AG20443 (cell line): ENCODE measurements at regions not wholly inside any gene's neighbourhood (a gene's known extent, or its start where the extent isn't known, plus 50 kb on each side); places are given as distances from the start of the nearest gene placed in this dataset.

Source experiments
- DNase-seq: peaks from one replicate; pipeline ENCODE4 v3.0.0; 2012; ENCODE audit warnings: low spot score, mixed read lengths

DNA sequence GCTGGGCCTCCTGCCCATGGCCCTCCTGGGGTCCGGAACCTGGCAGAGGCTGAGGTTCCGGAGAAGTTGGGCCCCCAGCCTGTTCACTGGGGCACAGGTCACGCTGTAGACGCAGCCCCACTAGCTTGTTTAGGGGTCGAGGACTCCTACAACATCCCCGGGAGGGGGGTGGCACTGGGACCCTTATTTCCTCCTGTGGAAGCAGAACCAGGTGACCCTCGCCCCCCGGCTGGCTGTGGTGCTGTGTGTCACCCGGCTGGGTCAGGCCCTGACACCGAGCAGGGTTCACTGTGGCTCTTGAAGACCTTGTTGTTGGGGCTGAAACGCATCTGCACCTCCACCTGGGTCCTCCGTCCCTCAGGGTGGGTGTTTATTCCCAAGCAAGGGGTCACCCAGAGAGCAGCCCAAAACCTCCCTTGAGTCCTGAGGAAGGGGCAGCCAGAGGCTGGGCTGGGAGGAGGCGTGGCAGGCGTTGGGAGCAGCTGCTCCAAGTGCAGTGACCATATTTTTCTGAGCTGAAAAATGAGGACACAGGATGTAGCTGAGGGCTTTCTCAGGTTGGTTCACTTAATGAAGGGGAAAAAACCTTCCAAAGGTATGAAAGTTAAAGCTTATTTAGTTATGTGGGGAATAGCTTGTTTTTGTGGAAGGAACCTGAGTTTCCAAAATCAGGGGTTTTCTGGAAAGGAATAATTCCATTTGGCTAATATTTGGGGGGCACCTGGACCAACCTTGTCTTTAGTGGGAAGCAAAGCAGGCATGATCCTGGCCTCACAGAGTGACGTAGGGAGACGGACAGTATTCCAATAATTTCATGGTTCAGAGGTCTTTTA lies 164.7 kb upstream of the IER5L start:
- DNase-seq = no peak

DNA sequence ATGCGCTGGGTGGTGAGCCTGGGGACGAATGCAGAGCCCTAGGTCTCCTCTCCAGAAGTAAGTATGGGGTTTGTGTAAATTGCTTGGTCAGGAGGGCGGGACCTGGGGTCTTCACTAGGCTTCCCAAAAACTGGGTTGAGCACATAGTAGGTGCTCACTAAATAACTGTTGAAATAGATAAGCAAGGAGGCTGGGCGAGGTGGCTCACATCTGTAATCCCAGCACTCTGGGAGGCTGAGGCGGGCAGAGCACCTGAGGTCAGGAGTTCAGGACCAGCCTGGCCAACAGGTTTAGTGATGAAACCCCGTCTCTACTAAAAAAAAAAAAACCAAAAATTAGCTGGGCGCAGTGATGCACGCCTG lies 163.9 kb upstream of the IER5L start:
- no peak for DNase-seq

DNA sequence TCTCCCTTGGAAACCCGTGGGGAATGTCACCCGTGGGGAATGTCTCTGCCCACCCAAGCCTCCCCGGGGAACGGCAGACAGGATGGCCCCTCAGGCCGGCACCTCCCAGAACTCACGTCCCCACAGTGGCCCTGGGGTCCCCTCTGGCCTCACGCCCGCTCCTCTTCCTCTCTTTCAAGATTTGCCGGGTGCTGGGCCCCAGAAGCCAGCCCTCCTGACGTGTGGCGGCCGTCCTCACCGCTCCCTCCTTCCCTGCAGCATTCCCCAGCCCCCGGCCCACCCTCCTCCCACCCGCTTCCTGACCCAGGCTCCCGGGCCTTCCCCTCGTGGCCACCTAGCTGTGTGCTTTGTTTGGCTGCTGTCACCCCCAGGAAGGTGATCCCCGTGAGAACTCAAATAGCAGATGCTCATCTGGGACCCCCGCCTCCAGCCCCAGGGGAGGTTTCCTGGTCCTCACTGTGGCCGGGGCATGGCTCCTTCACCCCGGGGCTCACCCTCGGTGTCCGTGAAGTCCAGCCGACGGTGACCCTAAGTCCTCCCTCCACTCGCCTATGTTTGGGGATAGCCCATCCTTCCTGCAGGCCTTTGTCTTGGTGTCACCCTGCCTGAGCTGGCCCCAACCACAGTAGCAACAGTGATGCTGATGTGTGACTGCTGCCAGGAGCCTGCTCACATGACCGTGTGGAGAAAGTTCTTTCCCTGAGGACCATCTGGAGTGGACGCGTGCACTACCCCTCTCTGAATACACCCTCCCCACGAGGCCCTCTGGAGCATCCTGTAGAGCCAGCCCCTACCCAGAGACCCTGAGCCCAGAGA lies 163.3 kb upstream of the IER5L start:
- DNase-seq = no peak

DNA sequence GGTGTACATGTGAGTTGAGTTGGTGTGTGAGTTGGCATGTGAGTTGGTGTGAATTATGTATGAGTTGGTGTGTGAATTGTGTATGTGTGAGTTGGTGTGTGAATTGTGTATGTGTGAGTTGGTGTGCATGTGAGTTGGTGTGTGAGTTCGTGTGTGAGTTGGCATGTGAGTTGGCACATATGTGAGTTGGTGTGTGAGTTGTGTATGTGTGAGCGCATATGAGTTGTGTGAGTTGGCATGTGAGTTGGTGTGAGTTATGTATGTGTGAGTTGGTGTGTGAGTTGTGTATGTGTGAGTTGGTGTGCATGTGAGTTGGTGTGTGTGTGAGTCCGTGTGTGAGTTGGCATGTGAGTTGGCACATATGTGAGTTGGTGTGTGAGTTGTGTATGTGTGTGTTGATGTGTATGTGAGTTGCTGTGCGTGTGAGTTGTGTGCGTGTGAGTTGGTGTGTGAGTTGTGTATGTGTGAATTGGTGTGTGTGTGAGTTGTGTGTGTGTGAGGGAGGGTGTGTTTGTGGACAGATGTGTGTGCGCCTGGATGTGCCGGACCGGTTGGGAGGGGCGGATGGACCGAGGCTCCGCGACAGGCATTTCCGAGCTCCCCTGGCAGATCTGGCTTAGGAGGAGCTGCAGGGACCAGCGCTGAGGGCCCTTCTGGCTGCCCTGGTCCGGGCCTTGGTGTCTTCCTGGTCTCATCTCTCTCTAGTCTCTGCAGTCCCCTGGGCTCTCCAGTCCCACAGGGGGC lies 162.5 kb upstream of the IER5L start:
- no peak for DNase-seq

DNA sequence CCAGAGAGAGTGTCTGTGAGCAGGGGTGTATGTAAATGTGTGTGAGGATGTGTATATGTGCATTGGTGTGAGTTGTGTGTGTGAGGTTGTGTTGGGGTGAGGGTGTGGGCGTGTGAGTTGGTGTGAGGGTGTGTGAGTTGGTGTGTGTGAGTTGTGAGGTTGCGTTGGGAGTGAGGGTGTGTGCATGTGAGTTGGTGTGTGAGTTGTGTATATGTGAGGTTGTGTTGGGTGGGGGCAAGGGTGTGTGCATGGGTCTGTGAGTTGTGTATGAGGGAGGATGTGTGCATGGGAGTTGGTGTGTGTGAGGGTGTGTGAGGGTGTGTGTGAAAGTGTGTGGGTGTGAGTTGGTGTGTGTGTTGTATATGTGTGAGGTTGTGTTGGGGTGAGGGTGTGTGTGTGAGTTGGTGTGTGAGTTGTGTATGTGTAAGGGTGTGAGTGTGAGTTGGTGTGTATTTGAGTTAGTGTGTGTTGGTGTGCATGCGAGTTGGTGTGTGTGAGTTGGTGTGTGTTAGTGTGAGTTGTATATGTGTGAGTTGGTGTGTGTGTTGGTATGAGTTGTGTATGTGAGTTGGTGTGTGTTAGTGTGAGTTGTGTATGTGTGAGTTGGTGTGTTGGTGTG lies 161.6 kb upstream of the IER5L start:
- no peak for DNase-seq

DNA sequence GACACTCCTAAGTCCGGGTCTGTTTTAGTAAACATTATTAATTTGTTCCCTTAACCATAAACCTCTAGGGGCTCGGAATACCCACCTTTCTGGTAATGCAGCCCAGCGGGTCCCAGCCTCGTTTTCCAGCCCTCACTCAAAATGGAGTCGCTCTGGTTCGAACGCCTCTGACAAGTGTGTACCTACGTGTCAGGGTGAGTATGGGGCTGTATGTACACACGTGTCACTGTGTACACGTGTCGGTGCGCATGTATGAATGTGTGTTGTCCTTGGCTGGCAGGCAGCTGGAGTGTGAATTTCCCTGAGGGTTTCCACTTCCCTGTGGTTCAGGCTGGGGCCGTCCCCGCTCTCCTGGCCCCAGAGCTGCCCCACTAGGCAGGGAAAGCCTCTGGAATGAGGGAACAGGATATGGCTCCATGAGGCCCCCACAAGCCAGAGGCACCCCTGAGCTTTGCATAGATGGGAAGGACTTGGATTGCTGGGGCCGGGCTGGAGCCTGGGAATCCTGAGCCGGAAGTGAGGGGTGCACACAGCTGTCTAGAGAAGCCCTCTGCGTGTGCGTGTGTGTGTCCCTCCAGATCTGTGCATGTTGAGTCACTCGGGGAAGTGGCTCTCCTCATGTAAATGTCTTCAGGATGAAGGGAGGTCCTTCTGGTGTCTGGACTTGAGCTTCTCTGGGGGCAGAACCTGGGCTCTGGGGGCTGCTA lies 160.8 kb upstream of the IER5L start:
- peak; percentile 48 for DNase-seq

DNA sequence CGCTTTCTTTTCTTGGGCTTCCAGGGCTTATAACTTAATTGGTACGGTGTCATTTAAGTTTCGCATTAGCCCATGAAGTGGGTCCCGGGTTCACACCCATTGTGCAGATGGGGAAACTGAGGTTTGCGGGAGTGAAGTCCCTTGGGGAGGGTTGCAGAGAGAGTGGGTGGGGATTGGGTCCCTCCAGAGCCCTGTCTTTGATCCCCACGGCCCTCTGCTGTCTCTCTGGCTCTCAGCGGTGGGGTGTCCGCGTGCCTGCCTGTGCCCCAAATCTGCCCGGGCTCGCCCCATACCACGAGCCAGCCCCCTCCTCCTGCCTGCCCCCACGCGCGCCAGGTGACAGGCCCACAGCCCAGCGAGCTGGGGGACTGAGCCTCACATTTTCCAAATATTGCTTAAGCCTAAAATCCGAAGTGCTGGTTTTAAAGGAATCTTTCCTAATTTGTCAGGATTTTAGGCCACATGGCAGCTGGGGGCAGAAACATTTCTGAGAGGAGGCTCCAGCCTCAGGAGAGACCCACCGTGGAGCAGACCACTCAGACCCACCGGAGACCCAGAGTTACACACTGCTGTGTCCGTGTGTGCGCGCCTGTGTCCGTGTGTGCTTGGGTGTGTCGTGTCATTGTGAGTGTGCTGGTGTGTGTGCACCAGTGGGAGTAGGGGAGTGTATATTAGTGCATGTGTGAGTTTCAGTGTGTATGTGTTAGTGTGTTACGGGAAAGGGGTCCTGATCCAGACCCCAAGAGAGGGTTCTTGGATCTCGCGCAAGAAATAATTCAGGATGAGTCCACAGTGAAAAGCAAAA lies 159.5 kb upstream of the IER5L start:
- DNase-seq = no peak

DNA sequence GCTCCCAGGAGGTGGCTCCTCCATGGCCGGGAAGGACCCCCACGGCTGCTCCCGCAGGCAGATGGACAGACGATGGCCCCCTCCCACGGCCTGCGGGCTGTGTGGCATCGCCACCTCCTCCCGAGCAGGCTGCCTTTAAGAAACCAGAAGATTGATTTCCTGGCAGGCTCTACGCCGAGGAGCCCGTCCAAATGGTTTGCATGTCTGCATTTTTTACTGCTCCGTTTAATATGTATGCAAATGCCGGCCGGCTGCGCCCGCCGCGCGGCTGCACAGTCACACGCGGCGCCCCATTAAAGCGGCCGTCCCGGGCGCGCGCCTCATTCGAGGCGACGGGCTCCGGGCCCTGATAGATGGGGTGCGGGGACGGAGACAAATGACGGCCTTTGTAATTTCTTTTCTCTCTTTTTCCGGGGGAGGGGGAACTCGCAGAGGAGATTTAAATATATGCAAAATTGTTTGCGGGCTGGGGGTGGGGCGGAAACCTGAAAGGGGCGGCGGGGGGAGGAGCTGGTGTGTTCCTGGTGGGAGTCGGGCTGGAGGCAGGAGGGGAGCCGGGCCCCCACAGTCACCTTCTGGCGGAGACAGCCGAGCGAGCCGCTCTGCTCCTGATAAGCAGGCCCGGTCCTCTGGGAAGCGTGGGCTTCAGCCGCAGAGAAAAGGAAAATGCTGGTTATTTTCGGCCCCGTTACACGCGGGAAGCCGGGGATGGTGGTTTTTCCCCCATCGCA lies 158.7 kb upstream of the IER5L start:
- peak; percentile 51 for DNase-seq

DNA sequence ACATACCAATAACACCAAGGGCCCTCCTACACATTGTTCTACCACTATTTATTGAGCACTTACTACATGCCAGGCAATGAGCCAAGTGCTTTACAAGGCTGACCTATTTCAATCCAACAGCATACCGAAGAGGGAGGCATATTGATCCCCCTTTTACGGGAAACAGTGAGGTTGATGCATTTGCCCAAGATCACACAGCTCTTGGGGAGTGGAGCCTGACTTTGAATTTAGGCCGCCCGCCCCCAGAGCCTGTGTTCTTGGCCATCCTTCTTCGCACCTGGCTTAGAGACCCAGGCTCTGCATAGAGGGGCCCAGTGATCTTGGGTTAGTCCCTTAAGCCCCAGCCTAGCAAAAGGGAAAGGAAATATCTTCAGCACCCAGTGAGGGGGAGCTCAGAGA lies 158.1 kb upstream of the IER5L start:
- no peak for DNase-seq

DNA sequence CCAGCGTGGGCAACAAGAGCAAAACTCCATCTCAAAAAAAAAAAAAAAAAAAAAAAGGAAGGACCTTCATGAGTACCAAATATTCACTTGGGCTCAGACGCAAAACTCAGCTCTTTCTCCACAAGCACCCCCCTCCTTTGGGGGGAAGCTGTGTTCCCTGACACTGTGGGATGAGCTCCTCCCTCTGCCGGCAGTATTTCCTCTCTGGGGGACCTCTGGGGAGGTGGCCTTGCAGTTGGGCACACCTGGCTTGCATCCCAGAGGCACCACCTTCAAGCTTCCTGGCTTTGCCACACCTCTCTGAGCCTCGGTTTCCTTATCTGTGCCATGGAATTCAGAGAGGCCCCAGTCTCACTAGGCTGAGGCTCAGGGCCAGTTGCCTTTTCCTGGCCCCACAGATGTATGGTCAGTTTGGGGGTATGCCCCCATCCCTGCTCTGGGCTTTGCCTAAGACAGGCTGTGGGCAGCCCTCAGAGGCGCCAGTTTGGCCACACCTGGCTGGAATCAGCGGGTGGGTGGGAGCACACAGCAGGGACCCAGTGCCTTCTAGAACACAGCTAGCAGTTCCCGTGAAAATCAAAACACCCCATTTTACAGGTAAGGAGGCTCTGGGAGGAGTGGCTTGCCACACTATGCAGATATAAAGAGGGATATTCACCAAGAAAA lies 157.5 kb upstream of the IER5L start:
- no peak for DNase-seq

DNA sequence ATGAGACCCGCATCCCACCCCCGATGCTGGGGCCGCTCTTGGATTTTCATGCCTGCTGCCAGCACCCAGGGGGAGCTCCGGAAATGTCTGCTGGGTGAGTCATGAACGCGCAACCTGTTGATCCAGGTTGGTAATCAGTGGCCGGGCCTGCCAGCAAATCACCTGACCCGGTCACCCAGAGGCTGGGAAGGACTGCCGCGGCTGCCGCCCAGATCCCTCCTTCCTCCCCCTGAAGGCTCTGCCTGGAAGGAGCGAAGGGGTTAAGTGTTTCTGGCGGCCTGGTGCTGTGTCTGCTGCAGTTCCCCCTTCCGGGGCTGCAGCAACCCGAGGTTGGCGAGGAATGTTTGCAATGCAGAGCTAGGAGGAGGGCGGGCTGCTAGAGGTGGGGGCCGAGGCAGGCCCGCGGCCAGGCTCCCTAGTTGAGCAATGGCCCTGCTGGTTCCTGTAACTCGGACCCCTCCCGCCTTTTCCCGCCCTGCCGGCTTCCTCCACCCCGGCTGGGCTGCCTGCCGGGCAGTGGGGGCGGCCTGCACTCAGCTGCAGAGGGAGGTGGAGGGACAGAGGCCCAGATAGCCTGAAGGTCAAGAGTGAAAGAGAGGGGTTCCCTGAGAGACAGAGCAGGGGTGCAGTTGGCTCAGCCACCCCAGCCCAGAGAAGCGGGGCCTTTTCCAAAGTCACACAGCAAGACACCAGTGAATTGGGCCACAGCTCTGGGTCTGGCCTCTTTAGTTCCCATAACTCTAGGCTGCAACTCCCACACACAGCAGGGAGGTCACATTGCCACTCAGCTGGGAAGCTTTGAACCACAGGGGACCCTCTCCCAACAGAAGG lies 156.3 kb upstream of the IER5L start:
- DNase-seq = peak; percentile 95

DNA sequence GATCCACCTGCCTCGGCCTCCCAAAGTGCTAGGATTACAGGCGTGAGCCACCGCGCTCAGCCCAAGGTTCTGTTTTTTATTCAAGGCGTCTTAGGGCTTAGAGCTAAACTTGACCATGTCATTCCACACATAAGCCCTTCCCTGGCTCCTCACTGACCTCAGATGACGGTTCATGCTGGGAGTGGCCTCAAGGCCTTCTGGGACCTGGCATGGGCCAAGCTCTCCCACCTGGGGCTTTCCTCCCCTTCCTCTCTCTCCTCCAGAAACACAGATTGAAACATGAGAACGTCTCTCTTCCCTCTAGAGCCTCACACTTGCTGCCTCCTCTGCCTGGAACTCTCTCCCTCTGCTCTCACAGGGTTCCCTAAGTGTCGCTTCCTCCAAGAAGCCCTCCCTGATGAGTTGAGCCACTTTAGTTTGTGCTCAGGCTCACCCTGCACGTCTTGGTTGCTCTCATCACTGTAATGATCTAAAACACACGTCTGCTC lies 155.6 kb upstream of the IER5L start:
- no peak for DNase-seq

DNA sequence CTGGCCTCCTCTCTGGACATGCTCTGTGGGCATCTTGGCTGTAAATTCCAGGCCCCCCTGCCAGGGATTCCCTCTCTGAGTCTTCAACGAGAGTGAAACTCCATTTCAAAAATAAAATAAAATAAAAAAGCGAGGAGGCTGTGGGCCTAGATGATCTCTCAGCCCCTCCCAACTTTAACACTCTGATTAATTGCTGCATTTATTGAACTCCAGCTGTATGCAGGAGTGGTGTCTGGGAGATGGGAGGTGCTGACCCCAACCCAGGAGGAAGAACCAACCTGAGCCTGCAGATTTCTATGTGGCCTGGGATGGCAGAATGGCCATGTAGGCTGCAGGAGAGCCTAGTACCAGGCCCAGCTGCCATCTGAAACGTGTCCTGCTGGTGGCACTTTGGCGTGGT lies 154.5 kb upstream of the IER5L start:
- DNase-seq = no peak

DNA sequence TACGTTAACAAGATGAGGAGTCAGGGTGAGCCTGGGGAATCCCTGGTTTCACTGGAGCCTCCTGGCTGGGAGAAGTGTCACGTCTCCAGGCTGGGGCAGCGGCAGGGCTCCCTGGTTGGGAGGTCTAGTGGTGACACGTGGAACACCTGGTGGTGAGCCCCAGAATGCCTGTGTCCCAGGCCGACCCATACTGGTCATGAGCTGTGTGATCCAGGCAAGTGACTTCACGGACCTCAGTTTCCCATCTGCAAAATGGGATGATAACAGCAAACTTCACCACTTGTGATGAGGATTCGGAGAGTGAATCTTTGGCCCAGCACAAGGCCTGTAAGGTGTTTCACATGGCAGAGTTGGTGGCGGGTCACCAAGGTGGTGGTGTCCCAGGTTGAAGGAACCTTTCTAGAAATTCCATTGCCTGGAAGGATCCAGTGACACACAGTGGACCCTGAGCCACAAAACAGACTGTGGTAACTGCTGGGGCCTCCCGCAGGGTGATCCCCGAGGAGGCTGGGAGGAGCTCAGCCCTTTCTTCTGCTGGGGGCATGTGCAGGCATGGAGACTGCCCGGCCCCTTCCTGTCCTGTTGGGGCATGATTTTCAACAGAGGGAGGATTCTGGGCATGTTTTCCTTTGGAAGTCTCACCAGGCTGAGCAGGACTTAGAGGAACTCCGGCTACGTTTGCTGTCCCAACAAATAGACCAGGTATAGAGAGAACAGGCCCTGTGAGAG lies 153.9 kb upstream of the IER5L start:
- no peak for DNase-seq

DNA sequence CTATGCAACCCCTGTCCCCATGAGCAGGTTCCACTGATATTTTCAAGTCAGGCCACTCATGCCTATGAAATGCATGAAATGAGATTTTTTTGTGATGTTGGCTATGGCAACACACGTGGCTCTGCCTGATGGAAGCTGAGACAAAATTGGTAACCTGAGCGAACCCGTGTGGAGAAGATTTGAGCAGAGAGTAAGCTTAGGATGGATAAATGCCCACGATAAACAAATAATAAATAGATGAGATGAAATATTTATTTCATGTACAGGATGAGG lies 153.4 kb upstream of the IER5L start:
- no peak for DNase-seq

DNA sequence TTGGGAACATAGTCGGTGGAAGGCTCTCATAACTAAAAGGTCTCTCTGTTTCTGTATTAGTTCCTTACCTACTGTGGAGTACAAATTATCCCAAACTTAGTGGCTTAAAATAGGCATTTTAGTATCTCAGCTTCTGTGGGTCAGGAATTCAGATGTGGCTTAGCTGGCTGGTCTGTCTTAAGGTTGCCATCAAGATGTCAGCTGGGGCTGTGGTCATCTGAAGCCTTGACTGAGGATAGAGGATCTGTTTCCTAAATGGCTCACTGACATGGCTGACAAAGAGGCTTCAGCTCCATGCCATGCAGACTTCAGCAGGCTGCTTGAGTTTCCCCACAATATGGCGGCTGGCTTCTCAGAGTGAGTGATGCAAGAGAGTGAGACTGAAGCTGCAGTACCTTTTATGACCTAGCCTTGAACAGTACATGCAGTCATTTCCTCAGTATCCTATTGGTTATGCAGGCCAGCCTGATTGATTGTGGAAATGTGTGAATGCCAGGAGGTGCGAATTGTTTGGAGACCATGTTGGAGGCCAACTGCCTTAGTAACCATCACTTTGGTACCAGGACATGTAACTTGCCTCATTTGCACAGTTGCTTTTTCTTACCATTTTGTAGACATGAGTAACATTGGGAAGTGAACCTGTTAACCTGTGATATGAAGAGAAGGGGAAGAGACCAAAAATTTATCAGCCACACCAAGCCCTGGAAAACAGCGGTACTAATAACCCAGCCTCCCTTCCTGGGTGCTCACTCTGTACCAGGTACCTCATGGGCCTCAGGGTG lies 152.8 kb upstream of the IER5L start:
- DNase-seq = no peak

DNA sequence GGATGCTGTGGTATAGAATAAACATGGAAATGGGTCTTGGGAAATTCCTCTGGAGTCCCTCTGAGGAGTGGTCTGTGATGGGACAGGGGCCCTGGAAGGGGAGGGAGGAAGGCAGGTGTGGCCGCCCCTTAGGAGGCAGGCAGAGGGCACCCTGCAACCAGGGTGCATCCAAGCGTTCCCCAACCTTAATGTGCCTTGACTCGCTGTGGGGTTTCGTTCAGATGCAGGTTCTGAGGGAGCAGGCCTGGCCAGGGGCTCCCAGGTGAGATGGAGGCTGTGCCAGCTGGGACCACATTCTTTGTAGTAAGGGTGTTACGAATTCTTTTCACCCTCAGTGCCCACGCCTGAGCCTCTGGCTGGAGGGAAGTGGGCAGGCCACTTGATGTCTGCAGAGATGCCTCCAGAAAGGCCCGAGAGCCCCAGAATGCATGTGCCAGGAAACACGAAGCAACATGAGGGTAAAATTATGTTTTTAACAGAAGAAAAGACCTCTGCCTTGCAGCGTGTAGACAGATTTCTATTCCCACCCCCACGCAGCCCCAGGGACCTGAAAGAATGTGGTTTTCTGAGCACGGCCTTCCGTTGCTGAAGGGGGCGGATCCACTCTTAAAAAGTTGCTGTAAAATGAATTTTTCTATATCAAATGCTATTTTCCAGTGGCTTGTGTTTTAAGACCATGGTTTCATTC lies 150.4 kb upstream of the IER5L start:
- DNase-seq = no peak
